ENCODE measurements at regions not wholly inside any gene's neighbourhood (a gene's known extent, or its start where the extent isn't known, plus 50 kb on each side); places are given as distances from the start of the nearest gene placed in this dataset.

DNA sequence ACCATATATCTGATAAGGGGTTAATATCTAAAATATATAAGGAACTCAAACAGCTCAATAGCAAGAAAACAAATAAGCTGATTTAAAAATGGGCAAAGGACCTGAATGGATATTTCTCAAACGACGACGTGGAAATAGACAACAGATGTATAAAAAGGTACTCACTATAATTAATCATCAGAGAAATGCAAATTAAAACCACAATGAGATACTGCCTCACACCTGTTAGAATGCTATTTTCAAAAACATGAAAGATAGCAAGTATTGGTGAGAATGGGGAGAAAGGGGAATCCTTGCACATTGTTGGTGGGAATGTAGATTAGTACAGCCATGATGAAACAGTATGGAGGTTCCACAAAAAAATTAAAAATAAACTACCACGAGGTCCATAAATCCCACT lies 163.2 kb downstream of the DKK1 start:
- no peak overlapping the region for H2AFZ ChIP-seq (ENCODE audit: low read length)
- H2BK12ac ChIP-seq (ENCODE audit: insufficient read length, low read depth, low read length) = no peak overlapping the region
- no peak overlapping the region for H2BK15ac ChIP-seq (ENCODE audit: low read depth, low read length)
- H3K9ac ChIP-seq (ENCODE audit: extremely low read depth, insufficient read length, low read length) = no peak overlapping the region
- Mint-ChIP-seq H3K27me3 (ENCODE audit: low read depth) (no peaks in the 10 kb centered on the region), H3K4me3 (no peak overlapping the region), H3K27ac (no peak overlapping the region), H3K9me3 (no peaks in the 10 kb centered on the region), H3K36me3 (ENCODE audit: insufficient read depth in 1 of 3, low read depth in 3 of 3) (no peaks in the 10 kb centered on the region), H3K4me1 (no peaks in the 10 kb centered on the region)
- H4K91ac ChIP-seq (ENCODE audit: insufficient read length, low read depth, low read length) = no peak overlapping the region
- TF ChIP-seq, protein P1, sequence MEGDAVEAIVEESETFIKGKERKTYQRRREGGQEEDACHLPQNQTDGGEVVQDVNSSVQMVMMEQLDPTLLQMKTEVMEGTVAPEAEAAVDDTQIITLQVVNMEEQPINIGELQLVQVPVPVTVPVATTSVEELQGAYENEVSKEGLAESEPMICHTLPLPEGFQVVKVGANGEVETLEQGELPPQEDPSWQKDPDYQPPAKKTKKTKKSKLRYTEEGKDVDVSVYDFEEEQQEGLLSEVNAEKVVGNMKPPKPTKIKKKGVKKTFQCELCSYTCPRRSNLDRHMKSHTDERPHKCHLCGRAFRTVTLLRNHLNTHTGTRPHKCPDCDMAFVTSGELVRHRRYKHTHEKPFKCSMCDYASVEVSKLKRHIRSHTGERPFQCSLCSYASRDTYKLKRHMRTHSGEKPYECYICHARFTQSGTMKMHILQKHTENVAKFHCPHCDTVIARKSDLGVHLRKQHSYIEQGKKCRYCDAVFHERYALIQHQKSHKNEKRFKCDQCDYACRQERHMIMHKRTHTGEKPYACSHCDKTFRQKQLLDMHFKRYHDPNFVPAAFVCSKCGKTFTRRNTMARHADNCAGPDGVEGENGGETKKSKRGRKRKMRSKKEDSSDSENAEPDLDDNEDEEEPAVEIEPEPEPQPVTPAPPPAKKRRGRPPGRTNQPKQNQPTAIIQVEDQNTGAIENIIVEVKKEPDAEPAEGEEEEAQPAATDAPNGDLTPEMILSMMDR (conservative IDR thresholded peaks at IDR 0.05) = no peak
- H3K23ac ChIP-seq (ENCODE audit: insufficient read length, low read depth, low read length) = no peak overlapping the region
- H3K23me2 ChIP-seq (ENCODE audit: insufficient read length, low read depth, low read length, poor library complexity, severe bottlenecking) = no peaks in the 10 kb centered on the region
- H3T11ph ChIP-seq (ENCODE audit: low read length) = no peak overlapping the region
- H3K56ac ChIP-seq (ENCODE audit: insufficient read length, low read depth, low read length) = no peak overlapping the region
- no peak overlapping the region for H3K14ac ChIP-seq (ENCODE audit: insufficient read depth, low read length)
- no peak overlapping the region for H3K4me2 ChIP-seq (ENCODE audit: insufficient read depth, insufficient read length, low read length)
- no CpG with 5 or more reads among the region's 4 CpGs for WGBS (ENCODE audit: extremely low coverage, insufficient read length, low lambda C conversion rate)
- H4K20me1 ChIP-seq (ENCODE audit: control insufficient read depth, insufficient read depth, insufficient read length) = no peaks in the 10 kb centered on the region
- no peaks in the 10 kb centered on the region for H3K79me1 ChIP-seq (ENCODE audit: insufficient read depth, low read depth, low read length, poor library complexity, severe bottlenecking)
- no peak overlapping the region for H4K8ac ChIP-seq (replicated peaks; ENCODE audit: insufficient read length, low read depth, low read length)
- no peak for DNase-seq
- no peak overlapping the region for H4K5ac ChIP-seq (ENCODE audit: insufficient read length, low read depth, low read length)
- no peaks in the 10 kb centered on the region for H3K79me2 ChIP-seq (ENCODE audit: insufficient read depth, low read length)
- no peak overlapping the region for H3K4ac ChIP-seq (ENCODE audit: low read depth, low read length)
- no peak overlapping the region for H2BK5ac ChIP-seq (ENCODE audit: insufficient read length, low read length)
- H3K18ac ChIP-seq (ENCODE audit: insufficient read length, low read depth, low read length) = no peak overlapping the region
- H3K27ac ChIP-seq (ENCODE audit: insufficient read length, low read depth, low read length) = no peak overlapping the region
- no peaks in the 10 kb centered on the region for H3K4me1 ChIP-seq (ENCODE audit: insufficient read depth, low read length)
- H3K9me3 ChIP-seq (ENCODE audit: control insufficient read depth, low read depth, low read length) = no peaks in the 10 kb centered on the region
- no peak overlapping the region for H2AK5ac ChIP-seq (ENCODE audit: insufficient read length, low read length)
- no peak overlapping the region for H2BK20ac ChIP-seq (ENCODE audit: low read depth, low read length, poor library complexity, severe bottlenecking)
- no peaks in the 10 kb centered on the region for H3K27me3 ChIP-seq (ENCODE audit: insufficient read depth, low read length)
- no peak overlapping the region for H2BK120ac ChIP-seq (ENCODE audit: low read depth, low read length, poor library complexity, severe bottlenecking)
